IMR-90 (cell line): ENCODE measurements at regions not wholly inside any gene's neighbourhood (a gene's known extent, or its start where the extent isn't known, plus 50 kb on each side); places are given as distances from the start of the nearest gene placed in this dataset.

Experiments
- ATAC-seq: fragments of 200-7000 bp; cut with Tn5 transposase; 2 replicates; pipeline ENCODE4 v1.9.1; 2020; ENCODE audit warnings: low read depth, mild to moderate bottlenecking, moderate library complexity
- BruUV-seq: library from RNA; stranded (reverse); fragments of 400-500 nt; replicated peaks from 2 replicates; lab custom pipeline; 2021; lab: Mats Ljungman, UMichigan
- CTCF ChIA-PET: fragments of 300-600 bp; formaldehyde crosslinking; extraction: SDS; loops from one replicate; lab custom pipeline; 2021; ENCODE audit warnings: antibody characterized with exemption; lab: Yijun Ruan, JAX
- POLR2A ChIA-PET: fragments of 300-600 bp; sonication (Branson Sonifier 250); formaldehyde crosslinking; loops from one replicate; lab custom pipeline; 2022; ENCODE audit warnings: antibody characterized with exemption; ENCODE audit not compliant: unreplicated experiment; lab: Charles Lee
- DNase-seq: peaks from one replicate; pipeline ENCODE4 v3.0.0; 2013
- H2AFZ ChIP-seq: replicated peaks from 2 replicates; pipeline ENCODE3; 2013; ENCODE audit warnings: low read length, mild to moderate bottlenecking; ENCODE audit not compliant: poor library complexity
- H2AK5ac ChIP-seq: 2 replicates; pipeline ENCODE4 v1.6.1; 2013; ENCODE audit warnings: low read depth, low read length, inconsistent platforms
- H2AK9ac ChIP-seq: replicated peaks from 2 replicates; pipeline ENCODE3; 2013; ENCODE audit warnings: mild to moderate bottlenecking, low read depth, low read length, moderate library complexity; ENCODE audit not compliant: poor library complexity
- H2BK120ac ChIP-seq: 2 replicates; pipeline ENCODE4 v1.6.1; 2013; ENCODE audit warnings: low read depth, low read length, inconsistent platforms
- H2BK15ac ChIP-seq: 3 replicates; pipeline ENCODE4 v1.6.1; 2013; ENCODE audit warnings: low read depth, low read length, inconsistent platforms
- H2BK20ac ChIP-seq: 2 replicates; pipeline ENCODE4 v1.6.1; 2013; ENCODE audit warnings: low read depth, mild to moderate bottlenecking, inconsistent platforms, low read length, moderate library complexity
- H2BK5ac ChIP-seq: 2 replicates; pipeline ENCODE4 v1.6.1; 2013; ENCODE audit warnings: mild to moderate bottlenecking, low read depth, low read length, inconsistent platforms; ENCODE audit not compliant: poor library complexity, severe bottlenecking
- H3K14ac ChIP-seq: replicated peaks from 2 replicates; pipeline ENCODE4 v1.6.1; 2013; ENCODE audit warnings: low read depth, low read length, inconsistent platforms
- H3K18ac ChIP-seq: 2 replicates; pipeline ENCODE4 v1.6.1; 2013; ENCODE audit warnings: low read depth, low read length, control low read depth
- H3K23ac ChIP-seq: 2 replicates; pipeline ENCODE4 v1.6.1; 2013; ENCODE audit warnings: low read depth, low read length, inconsistent platforms
- H3K27ac ChIP-seq: 2 replicates; pipeline ENCODE4 v1.5.1; 2013; ENCODE audit warnings: mild to moderate bottlenecking, control low read depth, low read length; ENCODE audit not compliant: insufficient read depth
- H3K27me3 ChIP-seq: 2 replicates; pipeline ENCODE4 v1.6.1; 2013; ENCODE audit warnings: low read length; ENCODE audit not compliant: control insufficient read depth, insufficient read depth
- H3K36me3 ChIP-seq: 2 replicates; pipeline ENCODE4 v1.6.1; 2013; ENCODE audit warnings: low read length, mixed read lengths; ENCODE audit not compliant: control insufficient read depth, insufficient read depth
- H3K4ac ChIP-seq: 2 replicates; pipeline ENCODE4 v1.6.1; 2013; ENCODE audit warnings: low read depth, low read length, inconsistent platforms
- H3K4me1 ChIP-seq: 2 replicates; pipeline ENCODE4 v1.6.1; 2013; ENCODE audit warnings: low read length, mixed read lengths; ENCODE audit not compliant: control insufficient read depth, insufficient read depth
- H3K4me2 ChIP-seq: 2 replicates; pipeline ENCODE4 v1.6.1; 2013; ENCODE audit warnings: low read depth, mild to moderate bottlenecking, control low read depth, low read length, moderate library complexity
- H3K4me3 ChIP-seq: 2 replicates; pipeline ENCODE4 v1.5.1; 2013; ENCODE audit warnings: low read depth, mild to moderate bottlenecking, control low read depth, low read length, moderate library complexity; ENCODE audit not compliant: insufficient read depth
- H3K56ac ChIP-seq: 2 replicates; pipeline ENCODE4 v1.6.1; 2013; ENCODE audit warnings: low read length, inconsistent platforms; ENCODE audit not compliant: insufficient read depth; ENCODE audit errors: extremely low read depth
- H3K79me1 ChIP-seq, 2 experiments: 2 replicates each; pipeline ENCODE4 v1.6.1; 2013; ENCODE audit warnings: low read length in 2 of 2, inconsistent platforms in 1 of 2, low read depth in 1 of 2
- H3K9ac ChIP-seq: 2 replicates; pipeline ENCODE4 v1.6.1; 2013; ENCODE audit warnings: low read depth, low read length, control low read depth
- H3K9me1 ChIP-seq: 2 replicates; pipeline ENCODE4 v1.6.1; 2013; ENCODE audit warnings: low read length, inconsistent platforms; ENCODE audit not compliant: insufficient read depth
- H3K9me3 ChIP-seq: 2 replicates; pipeline ENCODE4 v1.6.1; 2013; ENCODE audit warnings: low read length; ENCODE audit not compliant: control insufficient read depth, insufficient read depth
- H4K20me1 ChIP-seq: 2 replicates; pipeline ENCODE4 v1.6.1; 2013; ENCODE audit warnings: low read length, inconsistent platforms; ENCODE audit not compliant: insufficient read depth
- H4K5ac ChIP-seq: 2 replicates; pipeline ENCODE4 v1.6.1; 2013; ENCODE audit warnings: mild to moderate bottlenecking, low read depth, low read length, control low read depth
- H4K8ac ChIP-seq, 2 experiments: 2 replicates each; pipeline ENCODE4 v1.6.1; 2013; ENCODE audit warnings: low read depth in 2 of 2, low read length in 2 of 2, control low read depth in 1 of 2, inconsistent platforms in 1 of 2
- H4K91ac ChIP-seq: 2 replicates; pipeline ENCODE4 v1.6.1; 2013; ENCODE audit warnings: low read depth, low read length, inconsistent platforms; ENCODE audit not compliant: insufficient read depth
- BHLHE40 ChIP-seq: fragments of 150-350 bp; IDR thresholded peaks from 2 replicates; pipeline ENCODE4 v1.6.1; 2016; ENCODE audit warnings: mild to moderate bottlenecking, low read depth, low read length
- CEBPB ChIP-seq: IDR thresholded peaks from 2 replicates; pipeline ENCODE4 v1.6.1; 2012; ENCODE audit warnings: low read depth, low read length, improper control_type of control experiment
- CHD1 ChIP-seq: IDR thresholded peaks from 2 replicates; pipeline ENCODE4 v1.6.1; 2012; ENCODE audit warnings: low read depth, low read length, improper control_type of control experiment
- CTCF ChIP-seq: conservative IDR thresholded peaks from 2 replicates; pipeline ENCODE4 v1.5.1; 2012; ENCODE audit warnings: mild to moderate bottlenecking, low read depth, low read length, improper control_type of control experiment
- ELK1 ChIP-seq: fragments of 150-350 bp; IDR thresholded peaks from 2 replicates; pipeline ENCODE4 v1.6.1; 2016; ENCODE audit warnings: low read depth, mild to moderate bottlenecking, low read length, moderate library complexity, borderline replicate concordance
- FOS ChIP-seq: fragments of 150-350 bp; IDR thresholded peaks from 2 replicates; pipeline ENCODE4 v1.6.1; 2016; ENCODE audit warnings: low read depth, low read length
- MAFK ChIP-seq: IDR thresholded peaks from 2 replicates; pipeline ENCODE4 v1.6.1; 2012; ENCODE audit warnings: low read depth, low read length, improper control_type of control experiment
- MXI1 ChIP-seq: IDR thresholded peaks from 2 replicates; pipeline ENCODE4 v1.6.1; 2012; ENCODE audit warnings: low read depth, mild to moderate bottlenecking, low read length, moderate library complexity, borderline replicate concordance
- NFE2L2 ChIP-seq: fragments of 150-350 bp; IDR thresholded peaks from 2 replicates; pipeline ENCODE4 v1.6.1; 2016; ENCODE audit warnings: low read depth, mild to moderate bottlenecking, low read length
- POLR2A ChIP-seq: IDR thresholded peaks from 2 replicates; pipeline ENCODE4 v1.6.1; 2012; ENCODE audit warnings: mild to moderate bottlenecking, low read depth, low read length
- RAD21 ChIP-seq: IDR thresholded peaks from 2 replicates; pipeline ENCODE4 v1.6.1; 2012; ENCODE audit warnings: low read length, improper control_type of control experiment
- SMC3 ChIP-seq: fragments of 150-350 bp; IDR thresholded peaks from 2 replicates; pipeline ENCODE4 v1.6.1; 2016; ENCODE audit warnings: low read depth, mild to moderate bottlenecking, antibody characterized with exemption, low read length, moderate library complexity
- USF2 ChIP-seq: fragments of 150-350 bp; IDR thresholded peaks from 2 replicates; pipeline ENCODE4 v1.6.1; 2017; ENCODE audit warnings: mild to moderate bottlenecking, antibody characterized with exemption, low read length, low read depth
- WGBS, 2 experiments: methylation state at CpG; one replicate each; pipeline versions ENCODE4 v1.1.5 to v1.1.7; 2013; ENCODE audit warnings: missing lambda C conversion rate in 2 of 2; ENCODE audit not compliant: insufficient read length in 1 of 2; ENCODE audit errors: extremely low coverage in 2 of 2; 5-methylcytosine and 5-hydroxymethylcytosine counted together
- dilution Hi-C: fragments of 300-500 bp; cut with HindIII; formaldehyde crosslinking; loops from one replicate; pipeline ENCODE4 v1.14.3; 2018; ENCODE audit warnings: low sequenced_read_pairs; ENCODE audit not compliant: unreplicated experiment
- in situ Hi-C: fragments of 300-500 bp; cut with MboI; formaldehyde crosslinking; loops from 3 replicates; pipeline ENCODE4 v1.14.3; 2019; ENCODE audit warnings: low sequenced_read_pairs, inconsistent platforms, mixed read lengths
- intact Hi-C: fragments of 100-400 bp; cut with micrococcal nuclease; formaldehyde crosslinking; loops from 2 replicates; pipeline ENCODE4 v1.10.0; 2022

DNA sequence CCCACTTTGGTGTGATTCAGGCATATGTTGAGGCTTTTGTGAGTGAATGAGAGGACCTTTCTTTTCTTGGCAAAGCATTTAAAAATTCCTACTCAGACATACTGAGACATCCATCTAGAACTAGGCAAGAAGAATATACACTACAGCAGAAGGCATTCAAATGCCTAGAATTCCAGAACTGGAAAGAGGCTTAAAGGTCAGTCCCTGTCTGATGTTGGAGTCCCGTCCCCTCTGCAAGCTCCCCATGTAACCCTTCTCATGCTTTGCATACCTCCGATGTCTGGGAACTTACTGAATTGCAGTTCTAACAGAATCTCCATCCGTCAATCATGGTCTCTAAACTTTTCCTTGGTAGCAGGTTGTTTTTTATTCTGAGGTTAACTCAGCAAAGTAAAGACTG is 152.9 kb downstream of the ATP6V1G3 start:
- H2AK9ac ChIP-seq, result no peak overlapping the region
- in situ Hi-C loops, result no loop called here
- H4K20me1 ChIP-seq, result no peaks in the 10 kb centered on the region
- intact Hi-C loops, result no loop called here
- DNase-seq, result peak; percentile 61
- H3K9me1 ChIP-seq, result peaks cover 4% of the 10 kb centered on the region
- no peak overlapping the region for H3K14ac ChIP-seq
- H3K27me3 ChIP-seq, result no peaks in the 10 kb centered on the region
- no peak overlapping the region for H3K56ac ChIP-seq
- H3K9me3 ChIP-seq, result no peaks in the 10 kb centered on the region
- H3K4me2 ChIP-seq, result no peak overlapping the region
- H2AFZ ChIP-seq, result no peak overlapping the region
- no peaks in the 10 kb centered on the region for H3K36me3 ChIP-seq
- no peaks in the 10 kb centered on the region for H3K79me1 ChIP-seq
- H2BK15ac ChIP-seq, result 0 out of 3 replicates have a peak overlapping the region, but pooled peaks have one; percentile 42
- no peak overlapping the region for H3K9ac ChIP-seq
- POLR2A ChIA-PET, result no interaction called here
- H2BK120ac ChIP-seq, result peak overlapping the region; percentile 1; the same call in 1 of the 2 replicates
- H3K4me1 ChIP-seq, result peaks cover 8% of the 10 kb centered on the region
- BruUV-seq, result no TSS peak
- peak overlapping the region; percentile 21; the same call in 1 of the 2 replicates for H2AK5ac ChIP-seq
- no peak overlapping the region; the same call in 1 of the 2 replicates for H2BK20ac ChIP-seq
- H3K27ac ChIP-seq, result no peak overlapping the region
- dilution Hi-C loops, result no loop called here
- no peak overlapping the region for H2BK5ac ChIP-seq
- 56% methylated on average over 3 of the region's 3 CpGs; no CpG with 5 or more reads in 1 of the 2 experiments for WGBS, 2 experiments
- H3K23ac ChIP-seq, result no peak overlapping the region
- H4K8ac ChIP-seq, result no peak overlapping the region
- H3K4ac ChIP-seq, result peak overlapping the region; percentile 18; the same call in 1 of the 2 replicates
- H4K91ac ChIP-seq, result 0 out of 2 replicates have a peak overlapping the region, but pooled peaks have one; percentile 45
- H4K5ac ChIP-seq, result no peak overlapping the region
- peak; percentile 98 for ATAC-seq
- peak overlapping the region; percentile 69; the same call in 1 of the 2 replicates for H3K18ac ChIP-seq
- CTCF ChIA-PET, result interaction anchor here (1.0 kb wide), 1 partner anchor 77 kb away, joined by 3 read pairs; no protein-coding TSS in a partner anchor
- TF ChIP-seq POLR2A (no peak), NFE2L2 (no peak), USF2 (no peak), CTCF (no peak), MXI1 (no peak), RAD21 (no peak), MAFK (no peak), SMC3 (no peak), ELK1 (no peak), CHD1 (no peak), BHLHE40 (no peak), FOS (no peak), CEBPB (no peak)
- H3K4me3 ChIP-seq, result no peak overlapping the region
